ENCODE measurements at regions not wholly inside any gene's neighbourhood (a gene's known extent, or its start where the extent isn't known, plus 50 kb on each side); places are given as distances from the start of the nearest gene placed in this dataset.
"Not testable (repeated sequence)": the region's sequence is repeated elsewhere in the genome, so short reads cannot be mapped to it uniquely, and the experiment has no call there.

DNA sequence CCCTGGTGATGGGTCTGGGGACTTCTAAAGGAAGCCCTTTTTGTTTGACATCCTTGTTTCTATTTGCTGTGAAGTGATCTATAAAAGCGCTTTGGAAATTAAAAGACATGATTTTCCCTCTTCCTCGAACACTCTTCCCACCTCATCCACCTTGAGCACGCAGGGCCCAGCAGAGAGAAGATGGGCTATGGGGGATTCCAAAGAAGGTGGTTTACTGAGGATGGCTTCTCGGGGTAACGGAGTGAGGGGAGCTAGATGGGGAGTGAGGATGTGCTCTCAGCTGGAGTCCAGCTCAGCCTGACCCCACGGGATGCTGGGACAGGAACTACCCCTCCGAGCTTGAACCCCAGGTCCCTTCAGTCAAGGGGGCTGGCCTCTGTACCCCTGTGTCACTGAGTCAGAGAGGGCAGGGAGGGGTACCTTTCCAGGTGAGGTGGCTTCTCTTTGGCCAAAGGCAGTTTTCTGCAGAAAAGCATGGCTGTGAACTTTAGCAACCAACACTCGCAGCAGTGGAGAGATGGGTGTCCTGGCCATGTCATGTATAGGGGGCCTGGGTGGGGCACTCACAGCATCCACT, 180.7 kb upstream of the SMAD3 start:
- DNase-seq = no peak

DNA sequence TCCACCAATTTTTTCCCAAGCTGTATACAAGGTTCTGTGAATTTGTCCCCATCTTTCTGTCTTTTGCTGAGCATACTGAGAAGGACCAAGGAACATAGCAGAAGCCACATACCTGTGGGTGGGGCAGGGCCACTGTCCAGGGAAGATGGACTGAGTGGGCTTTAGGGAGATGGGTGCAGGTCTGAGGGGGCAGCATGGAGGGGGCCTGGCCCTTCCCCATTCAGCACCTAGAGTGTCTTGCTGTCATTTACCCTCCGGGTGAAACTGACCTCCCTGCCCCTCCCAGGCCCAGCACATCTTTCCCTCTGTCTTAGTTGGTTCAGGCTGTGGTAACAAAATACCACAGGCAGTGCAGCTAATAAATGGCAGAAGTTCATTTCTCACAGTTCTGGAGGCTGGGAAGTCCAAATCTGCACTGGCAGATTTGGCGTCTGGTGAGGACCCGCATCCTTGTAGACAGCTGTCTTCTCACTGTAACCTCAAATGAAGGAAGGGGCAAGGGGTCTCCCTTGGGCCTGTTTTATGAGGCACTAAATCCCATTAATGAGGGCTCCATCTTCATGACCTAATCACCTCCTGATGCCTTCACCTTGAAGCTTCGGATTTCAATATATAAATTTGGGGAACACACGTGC, 180.0 kb upstream of the SMAD3 start:
- DNase-seq = no peak

- DNase-seq = no peak
Measured at GRCh38 chr15:66886241-66886675, 179.1 kb upstream of the SMAD3 start.

DNA sequence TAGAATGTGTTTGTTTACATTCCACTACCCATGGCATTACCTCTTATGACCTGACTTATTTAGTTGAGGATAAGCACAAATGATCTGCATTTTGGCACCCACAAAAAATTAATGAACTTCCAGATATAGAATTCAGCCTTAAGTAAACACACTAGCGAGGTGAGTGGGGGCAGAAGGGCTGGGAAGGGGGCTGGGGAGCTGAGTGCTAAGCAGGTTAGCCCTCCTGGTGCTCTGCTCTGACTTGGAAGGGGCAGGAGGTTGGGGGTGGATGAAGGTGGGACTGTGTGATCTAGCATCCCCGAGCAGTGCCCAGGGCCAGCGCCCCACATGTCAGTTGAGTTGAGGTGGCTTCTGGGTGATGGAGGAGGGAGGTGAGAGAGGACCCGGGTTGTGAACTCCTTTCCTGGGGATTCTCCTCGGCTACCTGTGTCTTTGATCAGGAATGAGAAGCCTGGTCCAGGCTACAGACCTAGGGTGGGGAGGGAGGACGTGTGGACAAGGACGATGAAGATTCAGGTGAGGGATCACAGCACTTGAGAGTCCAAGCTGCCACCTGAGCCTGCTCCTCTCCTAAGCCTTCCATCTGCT, 178.6 kb upstream of the SMAD3 start:
- no peak for DNase-seq

DNA sequence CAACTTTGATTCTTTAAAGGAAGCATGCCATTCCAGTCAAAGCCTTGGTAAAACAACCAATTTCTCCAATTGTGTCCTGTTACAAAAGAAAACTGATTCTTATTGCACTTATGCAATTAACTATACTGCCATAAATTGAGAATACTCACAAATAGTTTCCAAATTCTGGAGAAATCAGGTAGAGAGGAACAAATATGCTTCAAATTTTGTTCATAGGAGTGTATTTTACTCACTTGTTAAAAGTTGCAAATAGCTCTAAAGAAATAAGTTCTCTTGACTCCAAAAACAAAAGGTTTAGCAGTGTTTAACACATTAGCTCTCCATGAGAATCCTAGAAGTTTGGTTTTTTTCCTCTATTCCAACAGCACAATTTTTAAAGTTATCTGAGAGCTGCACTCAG, 176.1 kb upstream of the SMAD3 start:
- DNase-seq = not testable (repeated sequence)

DNA sequence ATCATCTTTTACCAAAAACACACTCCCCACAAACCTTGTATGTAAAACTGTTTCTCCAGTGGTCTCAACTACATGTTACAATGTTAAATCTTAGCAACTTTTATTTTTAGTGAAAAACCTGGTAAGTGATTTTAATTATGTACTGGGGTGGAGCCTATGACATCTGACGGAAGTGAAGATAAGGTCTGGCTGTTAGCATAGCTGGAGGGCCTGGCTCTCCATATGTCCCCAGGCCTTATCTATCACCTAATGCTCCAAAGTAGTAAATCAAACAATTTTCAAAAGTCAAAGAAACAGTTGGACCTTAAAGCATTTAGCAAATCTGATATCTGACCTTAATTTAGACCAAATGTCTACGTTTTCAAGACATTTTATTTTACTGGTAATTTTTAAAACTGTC, 173.6 kb upstream of the SMAD3 start:
- no peak for DNase-seq

- DNase-seq = no peak
Measured at GRCh38 chr15:66893294-66893693, 172.1 kb upstream of the SMAD3 start.

DNA sequence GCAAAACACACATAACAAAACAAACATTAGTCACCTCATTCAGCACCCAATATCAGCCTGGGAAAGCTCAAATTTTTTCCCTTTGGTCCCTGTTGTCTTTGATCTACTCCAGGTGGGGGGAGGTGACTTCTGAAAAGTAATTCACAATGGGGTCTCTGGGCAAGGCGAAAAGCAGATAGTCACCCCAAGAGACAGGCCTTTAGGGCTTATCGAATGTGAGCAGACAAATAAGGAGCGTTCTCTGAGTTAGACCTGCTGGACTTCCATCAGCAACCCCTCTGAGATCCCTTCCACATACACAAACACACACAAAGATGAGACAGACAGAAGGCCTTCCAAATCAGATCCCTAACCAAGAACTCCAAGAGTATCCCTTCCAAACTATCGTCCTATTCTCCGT, 171.0 kb upstream of the SMAD3 start:
- DNase-seq = no peak

DNA sequence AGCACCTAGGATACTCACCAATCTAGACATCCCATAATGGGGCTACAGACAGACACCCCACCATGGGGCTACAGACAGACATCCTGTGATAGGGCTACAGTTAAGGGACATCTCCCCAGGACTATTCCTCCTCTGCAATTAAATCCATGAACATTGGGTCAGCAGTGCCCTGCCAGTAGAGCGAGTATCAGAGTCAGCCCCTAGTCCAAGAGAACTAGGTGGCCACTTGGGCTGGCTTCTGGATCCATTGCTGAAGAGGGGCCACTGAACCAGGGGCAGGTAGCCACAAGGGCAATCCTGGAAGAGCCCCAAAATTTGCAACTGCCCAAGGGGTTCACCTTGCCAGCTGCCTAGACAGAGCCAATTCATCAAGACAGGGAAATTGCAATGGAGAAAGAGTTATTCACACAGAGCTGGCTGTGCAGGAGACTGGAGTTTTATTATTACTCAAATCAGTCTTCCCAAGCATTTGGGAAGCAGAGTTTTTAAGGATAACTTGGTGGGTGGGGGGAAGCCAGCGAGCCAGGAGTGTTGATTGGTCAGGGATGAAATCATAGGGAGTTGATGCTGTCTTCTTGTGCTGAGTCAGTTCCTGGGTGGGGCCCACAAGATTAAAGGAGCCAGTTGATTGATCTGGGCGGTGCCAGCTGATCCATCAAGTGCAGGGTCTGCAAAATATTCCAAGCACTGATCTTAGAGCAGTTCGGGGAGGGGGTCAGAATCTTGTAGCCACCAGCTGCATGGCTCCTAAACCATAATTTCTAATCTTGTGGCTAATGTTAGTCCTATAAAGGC, 170.2 kb upstream of the SMAD3 start:
- DNase-seq = no peak

DNA sequence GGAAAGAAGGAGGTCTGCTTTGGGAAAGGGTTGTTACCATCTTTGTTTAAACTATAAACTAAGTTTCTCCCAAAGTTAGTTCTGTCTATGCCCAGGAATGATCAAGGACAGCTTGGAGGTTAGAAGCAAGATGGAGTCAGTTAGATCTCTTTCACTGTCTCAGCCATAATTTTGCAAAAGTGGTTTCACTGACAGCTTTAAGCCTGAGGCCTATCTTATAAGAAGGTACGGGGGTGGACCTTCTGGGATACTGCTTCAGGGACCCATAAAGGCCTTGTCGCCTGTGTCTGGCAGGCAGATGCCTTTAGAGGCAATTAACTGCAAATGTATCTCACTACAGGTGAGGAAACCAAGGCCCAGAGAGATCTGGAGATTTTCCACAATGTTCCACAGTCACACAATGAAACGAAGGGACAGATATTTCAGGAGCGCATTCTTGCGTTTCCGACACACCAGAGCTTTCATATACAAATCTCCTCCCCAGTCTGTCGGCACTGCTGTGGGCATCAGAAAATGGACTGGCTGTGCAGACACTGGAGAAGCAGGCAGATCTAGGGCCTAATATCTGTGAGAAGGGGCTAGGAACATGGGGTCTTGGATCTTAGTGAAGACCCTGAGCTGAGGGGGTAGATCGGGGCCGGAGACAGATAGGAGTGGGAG, 169.5 kb upstream of the SMAD3 start:
- no peak for DNase-seq

DNA sequence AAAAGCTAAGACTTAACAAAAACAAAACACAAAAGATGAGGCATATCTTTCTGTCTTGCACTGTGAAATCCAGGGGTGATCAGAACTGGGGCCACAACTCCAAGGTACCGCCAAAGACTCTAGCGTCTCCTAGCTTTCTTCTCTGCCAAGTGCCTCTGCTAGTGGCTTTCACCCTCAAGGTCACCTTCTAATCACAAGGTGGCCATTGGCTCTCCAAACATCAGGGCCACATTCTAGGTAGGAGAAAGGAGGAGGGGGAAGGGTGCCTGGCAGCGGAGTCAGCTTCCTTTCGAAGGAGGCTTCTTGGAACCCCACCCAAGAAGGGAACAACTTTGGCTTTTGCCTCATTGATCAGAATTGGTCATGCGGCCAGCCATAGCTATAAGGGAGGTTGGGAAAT, 168.8 kb upstream of the SMAD3 start:
- DNase-seq = no peak

DNA sequence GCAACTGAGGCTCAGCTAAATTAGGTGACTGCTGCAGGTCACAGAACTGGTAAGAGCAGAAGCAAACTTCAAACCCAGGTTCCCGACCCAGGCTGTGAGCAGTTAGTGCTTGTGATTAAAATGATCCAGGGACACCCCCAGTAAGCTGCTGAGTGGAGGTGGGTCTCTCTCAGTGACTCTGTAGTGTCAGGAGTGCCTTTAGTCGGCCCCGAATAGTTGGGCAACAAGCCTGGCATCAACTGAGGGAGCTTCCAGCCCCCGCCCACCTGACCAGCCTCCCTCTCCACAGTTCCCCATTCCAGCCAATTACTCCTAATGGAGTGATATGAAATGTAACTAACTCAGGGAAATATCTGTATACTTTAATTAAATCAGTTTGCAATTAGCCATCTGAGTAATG, 168.0 kb upstream of the SMAD3 start:
- no peak for DNase-seq

- no peak for DNase-seq
Measured at GRCh38 chr15:66897971-66898370, 167.4 kb upstream of the SMAD3 start.

- no peak for DNase-seq
Measured at GRCh38 chr15:66898656-66899386, 166.6 kb upstream of the SMAD3 start.

GRCh38 chr15:66899555-66900350, 165.6 kb upstream of the SMAD3 start:
- DNase-seq = no peak

DNA sequence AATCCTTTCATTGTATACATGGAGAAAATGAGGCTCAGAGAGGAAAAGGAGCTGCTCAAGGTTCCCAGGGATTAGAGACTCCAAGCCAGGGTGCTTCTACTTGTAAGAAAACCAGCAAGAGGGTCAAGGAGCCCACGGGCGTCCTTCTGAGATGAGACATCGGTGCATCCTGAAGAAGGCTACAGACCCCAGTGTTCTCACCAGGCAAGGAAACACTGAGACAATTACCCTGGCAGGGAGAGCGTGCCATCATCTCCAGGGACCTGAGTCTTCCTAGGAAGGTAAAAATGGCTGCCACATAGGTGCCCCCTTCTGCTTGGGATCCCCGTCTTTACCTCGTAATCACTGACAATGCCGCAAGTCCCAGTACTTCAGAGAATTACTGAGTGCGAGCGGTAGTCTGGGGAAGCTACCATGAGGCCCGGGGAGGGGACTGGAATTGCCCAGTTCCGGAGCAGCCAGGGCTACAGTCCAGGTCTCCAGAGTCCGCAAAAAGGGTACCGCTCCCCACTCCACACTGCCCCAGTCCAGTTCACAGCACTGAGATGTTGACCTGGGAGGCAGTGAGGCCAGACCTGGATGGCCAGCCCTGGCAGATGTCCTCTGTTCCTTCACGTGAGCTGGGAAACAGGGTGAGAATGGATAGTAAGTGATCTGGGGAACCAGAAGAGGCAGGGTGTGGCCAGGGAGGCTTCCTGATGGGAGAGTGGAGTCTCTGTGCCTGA, 164.7 kb upstream of the SMAD3 start:
- no peak for DNase-seq

GRCh38 chr15:66901336-66902100, 163.9 kb upstream of the SMAD3 start:
- DNase-seq = peak; percentile 58

DNA sequence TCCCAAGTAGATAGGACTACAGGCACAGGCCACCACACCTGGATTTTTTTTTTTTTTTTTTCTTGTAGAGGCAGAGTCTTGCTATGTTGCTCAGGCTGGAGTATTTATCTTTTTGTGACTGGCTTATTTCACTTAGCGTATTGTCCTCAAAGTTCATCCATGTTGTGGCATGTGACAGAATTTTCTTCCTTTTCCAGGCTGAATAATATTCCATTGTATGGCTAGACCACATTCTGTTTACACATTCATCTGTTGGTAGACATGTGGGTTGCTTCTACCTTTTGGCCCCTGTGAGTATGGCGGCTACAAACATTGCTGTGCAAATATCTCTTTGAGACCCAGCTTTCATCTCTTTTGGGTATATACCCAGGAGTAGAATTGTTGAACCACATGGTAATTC, 160.2 kb upstream of the SMAD3 start:
- no peak for DNase-seq

DNA sequence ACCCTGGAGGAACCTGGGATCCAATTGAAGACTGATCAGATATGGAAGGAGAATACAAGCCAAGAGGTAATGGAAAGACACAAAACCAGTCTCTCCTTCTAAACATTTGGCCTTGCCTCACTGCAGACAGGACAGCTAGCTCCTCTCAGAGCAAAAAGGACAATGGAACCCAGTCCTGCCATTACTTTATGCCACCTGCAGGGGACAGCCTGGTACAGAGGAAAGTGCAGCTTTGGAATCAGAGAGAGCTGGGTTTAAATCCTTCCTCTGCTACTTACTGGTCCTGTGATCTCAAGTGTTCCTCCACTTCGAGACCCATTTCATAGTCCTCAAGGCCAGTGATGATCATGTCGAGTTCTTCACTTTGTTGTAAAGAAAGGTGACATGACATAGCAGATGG, 159.4 kb upstream of the SMAD3 start:
- DNase-seq = no peak
